ENCODE measurements at regions not wholly inside any gene's neighbourhood (a gene's known extent, or its start where the extent isn't known, plus 50 kb on each side); places are given as distances from the start of the nearest gene placed in this dataset.

GRCh38 chr12:11513288-11513687 lies 117.9 kb upstream of the PRB2 start:
- no peak for TF ChIP-seq POLR2AphosphoS5 (IDR thresholded peaks at IDR 0.05; ENCODE audit: low read depth, low read length)
- no peak for TF ChIP-seq POLR2A (IDR thresholded peaks at IDR 0.05; ENCODE audit: low read depth, low read length)
- TF ChIP-seq TAF1 (IDR thresholded peaks at IDR 0.05; ENCODE audit: low read depth, low read length), result no peak
